ENCODE measurements at regions not wholly inside any gene's neighbourhood (a gene's known extent, or its start where the extent isn't known, plus 50 kb on each side); places are given as distances from the start of the nearest gene placed in this dataset.
A peak's percentile ranks its signal among the peaks of the same experiment; 100 is the strongest.
"Not testable (repeated sequence)": the region's sequence is repeated elsewhere in the genome, so short reads cannot be mapped to it uniquely, and the experiment has no call there.

- no peak for DNase-seq
Measured at GRCh38 chr11:69887841-69888427, 68.7 kb upstream of the FGF3 start.

GRCh38 chr11:69888483-69889181 is 69.4 kb upstream of the FGF3 start:
- DNase-seq = peak in 1 of 2 experiments; percentile 49

- DNase-seq = no peak
Measured at GRCh38 chr11:69889400-69890318, 70.4 kb upstream of the FGF3 start.

GRCh38 chr11:69890476-69890875 is 71.3 kb upstream of the FGF3 start:
- DNase-seq = no peak

- no peak for DNase-seq
Measured at GRCh38 chr11:69891421-69892236, 72.4 kb upstream of the FGF3 start.

- DNase-seq = no peak
Measured at GRCh38 chr11:69892237-69892985, 73.2 kb upstream of the FGF3 start.

- DNase-seq = no peak
Measured at GRCh38 chr11:69892986-69893555, 73.9 kb upstream of the FGF3 start.

- DNase-seq = no peak
Measured at GRCh38 chr11:69893631-69894030, 74.4 kb upstream of the FGF3 start.

- no peak for DNase-seq
Measured at GRCh38 chr11:69894181-69894611, 75.0 kb upstream of the FGF3 start.

GRCh38 chr11:69894648-69895047 is 75.4 kb upstream of the FGF3 start:
- DNase-seq = no peak

GRCh38 chr11:69896250-69896649 is 77.0 kb upstream of the FGF3 start:
- DNase-seq = no peak

GRCh38 chr11:69898123-69898522 is 78.9 kb upstream of the FGF3 start:
- DNase-seq = no peak

GRCh38 chr11:69899957-69900821 is 81.0 kb upstream of the FGF3 start:
- DNase-seq = no peak

- DNase-seq = not testable (repeated sequence)
Measured at GRCh38 chr11:69900822-69901302, 81.6 kb upstream of the FGF3 start.

GRCh38 chr11:69902337-69902736 is 83.1 kb upstream of the FGF3 start:
- no peak for DNase-seq

- no peak for DNase-seq
Measured at GRCh38 chr11:69903211-69903610, 84.0 kb upstream of the FGF3 start.

GRCh38 chr11:69904161-69904973 is 85.2 kb upstream of the FGF3 start:
- DNase-seq = no peak

GRCh38 chr11:69904974-69905535 is 85.8 kb upstream of the FGF3 start:
- no peak for DNase-seq

Data from SW 1271 (cell line).